Activated naive CD8-positive, alpha-beta T cell treated with anti-CD3 and anti-CD28 coated beads, Interleukin-2, amount 10 ng/mL, durations not matched to agents 7 days and 5 days (primary cell): ENCODE measurements at regions not wholly inside any gene's neighbourhood (a gene's known extent, or its start where the extent isn't known, plus 50 kb on each side); places are given as distances from the start of the nearest gene placed in this dataset.
"Not testable (repeated sequence)": the region's sequence is repeated elsewhere in the genome, so short reads cannot be mapped to it uniquely, and the experiment has no call there.

Experiments used
- ATAC-seq: fragments of 150-1000 bp; cut with Tn5 transposase; one replicate; pipeline ENCODE4 v1.10.0; 2021; ENCODE audit warnings: low read depth, moderate library complexity
- POLR2A ChIA-PET: fragments of 350-600 bp; sonication (Branson Sonifier 250); formaldehyde crosslinking; loops from one replicate; lab custom pipeline; 2021; ENCODE audit warnings: antibody characterized with exemption; lab: Charles Lee
- DNase-seq: peaks from one replicate; pipeline ENCODE4 v3.0.0; 2021
- H3K27ac Mint-ChIP-seq: one replicate; pipeline ENCODE4 v1.8.0; 2022; ENCODE audit warnings: mild to moderate bottlenecking, mixed read lengths
- H3K27me3 Mint-ChIP-seq: one replicate; pipeline ENCODE4 v1.8.0; 2022; ENCODE audit warnings: mild to moderate bottlenecking, moderate library complexity, mixed read lengths
- H3K36me3 Mint-ChIP-seq: one replicate; pipeline ENCODE4 v1.8.0; 2021; ENCODE audit warnings: mild to moderate bottlenecking, mixed read lengths
- H3K4me1 Mint-ChIP-seq: one replicate; pipeline ENCODE4 v1.8.0; 2021; ENCODE audit warnings: mixed read lengths
- H3K4me3 Mint-ChIP-seq: one replicate; pipeline ENCODE4 v1.8.0; 2022; ENCODE audit warnings: mild to moderate bottlenecking, moderate library complexity, mixed read lengths
- H3K9me3 Mint-ChIP-seq: one replicate; pipeline ENCODE4 v1.8.0; 2021; ENCODE audit warnings: mixed read lengths

GRCh38 chr9:100639854-100640253 is 62.0 kb downstream of the CAVIN4 start:
- Mint-ChIP-seq H3K4me3 (no peak overlapping the region), H3K36me3 (no peaks in the 10 kb centered on the region), H3K27me3 (peaks cover 4% of the 10 kb centered on the region), H3K9me3 (peaks cover 3% of the 10 kb centered on the region), H3K4me1 (no peaks in the 10 kb centered on the region), H3K27ac (no peak overlapping the region)
- DNase-seq (no peak), ATAC-seq (no peak)
- POLR2A ChIA-PET: no interaction called here

GRCh38 chr9:100640447-100641050 is 62.7 kb downstream of the CAVIN4 start:
- Mint-ChIP-seq H3K4me3 (no peak overlapping the region), H3K36me3 (no peaks in the 10 kb centered on the region), H3K9me3 (peaks cover 3% of the 10 kb centered on the region), H3K4me1 (no peaks in the 10 kb centered on the region), H3K27ac (no peak overlapping the region), H3K27me3 (peaks cover 4% of the 10 kb centered on the region)
- no peak for ATAC-seq
- no peak for DNase-seq
- POLR2A ChIA-PET: no interaction called here

GRCh38 chr9:100641166-100641565 is 63.3 kb downstream of the CAVIN4 start:
- no peak overlapping the region for H3K27ac Mint-ChIP-seq
- H3K27me3 Mint-ChIP-seq: peaks cover 4% of the 10 kb centered on the region

GRCh38 chr9:100652850-100653249 is 75.0 kb downstream of the CAVIN4 start:
- H3K4me3 Mint-ChIP-seq: no peak overlapping the region
- POLR2A ChIA-PET: no interaction called here
- H3K36me3 Mint-ChIP-seq: no peaks in the 10 kb centered on the region
- ATAC-seq (no peak), DNase-seq (no peak)
- no peaks in the 10 kb centered on the region for H3K4me1 Mint-ChIP-seq
- H3K27me3 Mint-ChIP-seq: peaks cover 4% of the 10 kb centered on the region
- H3K9me3 Mint-ChIP-seq: peaks cover 11% of the 10 kb centered on the region
- H3K27ac Mint-ChIP-seq: no peak overlapping the region

More at GRCh38 chr9:100641166-100641565, 63.3 kb downstream of the CAVIN4 start:
- ATAC-seq (no peak), DNase-seq (no peak)
- POLR2A ChIA-PET: no interaction called here
- no peak overlapping the region for H3K4me3 Mint-ChIP-seq
- H3K36me3 Mint-ChIP-seq: no peaks in the 10 kb centered on the region
- H3K4me1 Mint-ChIP-seq: no peaks in the 10 kb centered on the region
- peaks cover 3% of the 10 kb centered on the region for H3K9me3 Mint-ChIP-seq

- Mint-ChIP-seq H3K4me3 (no peak overlapping the region), H3K36me3 (no peaks in the 10 kb centered on the region), H3K9me3 (peaks cover 11% of the 10 kb centered on the region), H3K4me1 (no peaks in the 10 kb centered on the region), H3K27me3 (peaks cover 4% of the 10 kb centered on the region), H3K27ac (no peak overlapping the region)
- POLR2A ChIA-PET: no interaction called here
- no peak for DNase-seq
- no peak for ATAC-seq
Observed at GRCh38 chr9:100653643-100654334, 75.9 kb downstream of the CAVIN4 start.

GRCh38 chr9:100656851-100657250 is 79.0 kb downstream of the CAVIN4 start:
- H3K4me1 Mint-ChIP-seq, H3K27ac Mint-ChIP-seq, POLR2A ChIA-PET, H3K27me3 Mint-ChIP-seq, H3K36me3 Mint-ChIP-seq, H3K4me3 Mint-ChIP-seq, DNase-seq, ATAC-seq: not testable (repeated sequence)
- peaks cover 11% of the 10 kb centered on the region for H3K9me3 Mint-ChIP-seq

- POLR2A ChIA-PET: no interaction called here
- Mint-ChIP-seq H3K27ac (no peak overlapping the region), H3K4me3 (no peak overlapping the region), H3K9me3 (peaks cover 4% of the 10 kb centered on the region), H3K36me3 (no peaks in the 10 kb centered on the region), H3K27me3 (peaks cover 2% of the 10 kb centered on the region), H3K4me1 (no peaks in the 10 kb centered on the region)
- DNase-seq (no peak), ATAC-seq (no peak)
Observed at GRCh38 chr9:100661668-100662067, 83.8 kb downstream of the CAVIN4 start.

- no peak for DNase-seq
- H3K4me1 Mint-ChIP-seq: no peaks in the 10 kb centered on the region
- peaks cover 2% of the 10 kb centered on the region for H3K27me3 Mint-ChIP-seq
- H3K36me3 Mint-ChIP-seq: no peaks in the 10 kb centered on the region
- H3K4me3 Mint-ChIP-seq: no peak overlapping the region
- peaks cover 4% of the 10 kb centered on the region for H3K9me3 Mint-ChIP-seq
- no peak for ATAC-seq
- POLR2A ChIA-PET: no interaction called here
- H3K27ac Mint-ChIP-seq: no peak overlapping the region
Observed at GRCh38 chr9:100662122-100662521, 84.2 kb downstream of the CAVIN4 start.

GRCh38 chr9:100667448-100667847 is 89.6 kb downstream of the CAVIN4 start:
- Mint-ChIP-seq H3K27ac (no peak overlapping the region), H3K4me1 (no peaks in the 10 kb centered on the region), H3K36me3 (no peaks in the 10 kb centered on the region), H3K4me3 (no peak overlapping the region), H3K27me3 (peaks cover 4% of the 10 kb centered on the region), H3K9me3 (no peaks in the 10 kb centered on the region)
- DNase-seq: no peak
- POLR2A ChIA-PET: no interaction called here
- no peak for ATAC-seq

- H3K36me3 Mint-ChIP-seq: no peaks in the 10 kb centered on the region
- DNase-seq: no peak
- no peak for ATAC-seq
- peaks cover 7% of the 10 kb centered on the region for H3K27me3 Mint-ChIP-seq
- H3K4me1 Mint-ChIP-seq: no peaks in the 10 kb centered on the region
- no peak overlapping the region for H3K4me3 Mint-ChIP-seq
- no peaks in the 10 kb centered on the region for H3K9me3 Mint-ChIP-seq
- H3K27ac Mint-ChIP-seq: no peak overlapping the region
- POLR2A ChIA-PET: no interaction called here
Observed at GRCh38 chr9:100668024-100668423, 90.1 kb downstream of the CAVIN4 start.

- no peak overlapping the region for H3K4me3 Mint-ChIP-seq
- DNase-seq (no peak), ATAC-seq (no peak)
- POLR2A ChIA-PET: no interaction called here
- no peaks in the 10 kb centered on the region for H3K36me3 Mint-ChIP-seq
- H3K27me3 Mint-ChIP-seq: peaks cover 7% of the 10 kb centered on the region
- H3K4me1 Mint-ChIP-seq: no peaks in the 10 kb centered on the region
- no peak overlapping the region for H3K27ac Mint-ChIP-seq
- H3K9me3 Mint-ChIP-seq: no peaks in the 10 kb centered on the region
Observed at GRCh38 chr9:100669968-100670367, 92.1 kb downstream of the CAVIN4 start.

- Mint-ChIP-seq H3K27ac (no peak overlapping the region), H3K4me3 (no peak overlapping the region), H3K27me3 (peaks cover 7% of the 10 kb centered on the region), H3K36me3 (no peaks in the 10 kb centered on the region), H3K9me3 (no peaks in the 10 kb centered on the region), H3K4me1 (no peaks in the 10 kb centered on the region)
- ATAC-seq: no peak
- DNase-seq: no peak
- POLR2A ChIA-PET: no interaction called here
Observed at GRCh38 chr9:100670719-100671118, 92.8 kb downstream of the CAVIN4 start.

GRCh38 chr9:100671898-100672297 is 94.0 kb downstream of the CAVIN4 start:
- Mint-ChIP-seq H3K4me3 (no peak overlapping the region), H3K4me1 (no peaks in the 10 kb centered on the region), H3K27me3 (peaks cover 10% of the 10 kb centered on the region), H3K36me3 (no peaks in the 10 kb centered on the region), H3K27ac (no peak overlapping the region), H3K9me3 (no peaks in the 10 kb centered on the region)
- POLR2A ChIA-PET: no interaction called here
- ATAC-seq (no peak), DNase-seq (no peak)

GRCh38 chr9:100673249-100673648 is 95.4 kb downstream of the CAVIN4 start:
- ATAC-seq (no peak), DNase-seq (no peak)
- no peak overlapping the region for H3K4me3 Mint-ChIP-seq
- H3K36me3 Mint-ChIP-seq: no peaks in the 10 kb centered on the region
- peaks cover 14% of the 10 kb centered on the region for H3K27me3 Mint-ChIP-seq
- no peaks in the 10 kb centered on the region for H3K9me3 Mint-ChIP-seq
- POLR2A ChIA-PET: no interaction called here
- H3K27ac Mint-ChIP-seq: no peak overlapping the region
- no peaks in the 10 kb centered on the region for H3K4me1 Mint-ChIP-seq
